GM04503 (cell line): ENCODE measurements at regions not wholly inside any gene's neighbourhood (a gene's known extent, or its start where the extent isn't known, plus 50 kb on each side); places are given as distances from the start of the nearest gene placed in this dataset.

Experiments
- DNase-seq: peaks from one replicate; pipeline ENCODE4 v3.0.0-alpha.2; 2012; ENCODE audit warnings: low read depth

DNA sequence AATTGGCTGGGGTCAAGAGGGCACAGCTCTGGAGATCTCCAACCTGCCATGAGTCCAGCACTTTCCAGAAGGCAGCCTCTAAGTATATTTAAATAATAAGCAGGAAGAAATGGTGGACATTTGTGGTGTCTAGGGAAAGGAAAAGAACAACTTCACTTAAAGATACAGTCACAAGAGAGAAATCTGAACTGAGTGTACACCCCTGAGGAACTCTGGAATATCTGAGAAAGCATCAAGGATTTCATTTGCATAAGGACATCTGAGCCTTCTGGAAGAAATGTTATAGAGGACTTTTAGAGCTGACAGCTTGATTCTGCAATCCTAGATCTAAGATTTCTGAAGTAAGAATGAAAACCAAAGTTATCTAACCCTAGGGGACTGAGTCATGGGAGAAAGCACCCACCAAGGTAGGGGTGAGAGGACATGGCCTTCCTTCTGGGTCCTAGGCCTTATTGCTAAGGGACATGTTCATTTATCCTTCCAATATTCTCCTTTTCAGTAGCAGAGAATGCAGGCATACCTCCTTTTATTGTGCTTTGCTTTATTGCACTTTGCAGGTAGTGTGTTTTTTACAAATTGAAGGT is 253.4 kb upstream of the SLC24A2 start:
- no peak for DNase-seq

GRCh38 chr9:20041697-20042081 is 252.9 kb upstream of the SLC24A2 start:
- no peak for DNase-seq

- DNase-seq = no peak
These were observed 252.3 kb upstream of the SLC24A2 start for GRCh38 chr9:20040991-20041696.

GRCh38 chr9:20037699-20038098 is 248.9 kb upstream of the SLC24A2 start:
- DNase-seq = no peak

DNA sequence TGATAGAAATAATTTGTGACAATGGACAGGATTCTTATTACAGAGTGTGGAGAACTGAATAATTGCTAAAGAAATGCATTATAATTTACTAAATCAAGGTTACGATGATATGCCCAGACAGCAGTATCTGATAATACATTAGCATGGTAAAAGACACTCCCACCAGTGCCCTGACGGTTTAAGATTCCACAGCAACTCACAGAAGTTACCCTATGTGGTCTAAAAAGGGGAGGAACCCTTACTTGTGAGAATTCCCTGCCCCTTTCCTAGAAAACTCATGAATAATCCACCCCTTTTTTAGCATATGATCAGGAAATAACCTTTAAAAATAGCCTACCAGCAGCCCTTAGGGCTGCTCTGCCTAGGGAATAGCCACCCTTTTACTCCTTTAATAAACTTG is 244.7 kb upstream of the SLC24A2 start:
- no peak for DNase-seq

- no peak for DNase-seq
These were observed 243.7 kb upstream of the SLC24A2 start for GRCh38 chr9:20032413-20033006.

GRCh38 chr9:20031836-20032235 is 243.0 kb upstream of the SLC24A2 start:
- no peak for DNase-seq

- no peak for DNase-seq
These were observed 241.8 kb upstream of the SLC24A2 start for GRCh38 chr9:20030671-20031070.

DNA sequence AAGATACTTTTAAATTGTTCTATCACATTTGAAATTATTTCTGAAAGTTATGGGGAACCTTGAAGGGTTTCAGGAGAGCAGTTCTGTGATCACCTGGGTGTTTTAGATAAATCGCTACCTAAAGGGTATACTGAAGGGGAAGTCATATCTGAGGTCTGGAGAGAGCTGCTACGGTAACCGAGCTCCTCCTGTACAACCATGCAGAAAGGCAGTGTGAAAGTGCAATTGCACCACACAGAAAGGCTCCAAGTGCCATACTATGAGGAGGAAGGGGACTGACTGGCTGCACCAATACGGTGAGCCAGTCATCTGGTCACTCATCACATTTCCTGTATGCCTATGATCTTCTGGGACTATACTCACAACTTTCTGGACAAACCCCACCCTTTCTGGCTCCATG is 241.4 kb upstream of the SLC24A2 start:
- no peak for DNase-seq

DNA sequence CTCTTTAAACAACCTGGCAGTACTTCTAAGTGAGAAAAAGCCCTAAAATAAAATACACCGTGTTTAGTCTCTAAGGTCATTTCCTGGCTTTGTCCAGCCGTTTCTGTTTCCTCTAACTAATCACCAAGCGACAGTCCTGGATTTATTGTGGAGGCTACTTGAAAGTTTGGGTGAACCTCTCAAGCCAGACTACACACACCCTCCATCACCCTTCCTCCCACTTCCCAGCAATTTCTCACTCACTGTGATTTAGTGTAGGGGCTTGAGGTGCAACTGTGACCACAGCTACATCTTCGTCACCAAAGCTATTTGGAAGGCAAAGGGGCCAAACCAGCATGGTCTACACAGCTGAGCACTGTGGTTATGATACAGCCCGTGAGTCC is 240.0 kb upstream of the SLC24A2 start:
- no peak for DNase-seq

DNA sequence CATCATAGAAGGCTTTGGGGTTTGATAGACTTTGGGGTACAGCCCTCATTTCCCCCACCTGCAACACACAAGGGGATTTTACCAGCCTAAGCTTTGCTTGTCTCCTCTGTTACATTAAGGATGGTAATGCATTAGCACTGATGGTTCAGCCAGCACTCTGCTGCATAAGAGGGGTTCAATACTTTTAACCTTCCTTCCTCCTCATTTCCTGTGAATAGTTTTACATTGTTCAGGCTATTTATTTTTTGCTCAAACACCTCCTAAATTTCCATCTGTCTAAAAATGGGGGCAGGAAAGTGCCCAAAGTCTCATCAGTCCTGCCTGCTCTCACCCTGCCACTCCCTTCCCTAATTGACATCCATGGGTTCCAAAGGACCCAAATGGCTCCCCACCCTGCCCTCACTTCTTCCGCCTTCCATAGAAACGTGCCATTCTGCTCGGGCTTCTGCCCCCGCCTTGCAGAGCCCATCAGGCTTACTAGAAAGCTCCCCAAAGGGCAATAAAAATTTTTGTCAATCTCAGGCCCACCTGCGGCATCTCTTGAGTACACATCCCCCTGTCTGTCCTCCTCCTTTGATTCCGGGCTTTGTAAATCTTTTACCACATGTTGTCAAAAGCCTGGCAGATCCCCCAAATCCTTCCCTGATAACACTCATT is 239.5 kb upstream of the SLC24A2 start:
- no peak for DNase-seq

DNA sequence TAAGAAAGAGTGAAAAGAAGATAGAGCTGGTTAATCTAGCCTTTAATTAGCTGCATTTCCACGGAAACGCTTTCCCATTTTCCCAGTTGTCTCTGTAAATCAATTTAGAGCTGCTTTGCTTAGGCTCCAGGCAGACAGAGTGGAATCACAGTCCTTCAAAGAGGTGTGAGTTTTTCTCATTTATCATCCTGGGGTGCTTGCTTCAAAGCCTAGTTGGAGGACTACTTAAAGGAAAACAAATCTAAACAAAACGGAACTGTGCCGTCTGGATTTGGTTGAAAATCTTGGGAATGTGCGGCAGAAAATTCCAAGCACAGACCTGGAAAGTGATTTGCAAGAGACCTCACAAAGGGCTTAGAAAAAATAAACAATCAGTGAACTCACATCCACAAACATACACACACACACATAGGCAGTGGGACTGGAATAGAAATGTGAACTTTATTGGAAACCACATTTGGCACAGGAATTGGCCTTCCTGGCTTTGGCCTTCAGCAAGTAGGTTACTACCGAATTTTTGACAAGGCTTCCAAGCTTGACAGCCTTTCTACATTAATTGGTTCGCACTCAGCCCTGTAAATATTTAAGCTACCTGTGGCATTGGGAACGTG is 235.2 kb upstream of the SLC24A2 start:
- DNase-seq = no peak

- no peak for DNase-seq
These were observed 234.5 kb upstream of the SLC24A2 start for GRCh38 chr9:20023210-20023905.

GRCh38 chr9:20022410-20022809 is 233.6 kb upstream of the SLC24A2 start:
- no peak for DNase-seq

DNA sequence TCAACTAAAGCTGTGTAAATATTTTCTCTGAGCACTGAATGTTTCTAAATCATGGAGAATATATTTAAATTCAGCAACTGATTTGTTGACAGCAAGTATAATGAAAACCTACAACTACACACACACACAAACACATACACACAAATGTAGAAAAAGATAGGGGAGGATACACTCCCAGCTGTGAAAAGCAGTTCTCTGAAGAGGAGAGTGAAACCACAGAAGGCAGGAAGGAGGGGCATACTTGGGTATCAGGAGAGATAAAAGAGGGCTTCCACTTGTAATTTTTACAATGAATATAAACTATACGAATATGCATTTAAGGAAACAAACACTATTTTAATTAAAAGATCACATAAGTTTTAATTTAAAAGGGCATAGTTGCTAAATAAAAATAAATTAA is 227.8 kb upstream of the SLC24A2 start:
- DNase-seq = no peak

GRCh38 chr9:20015427-20015931 is 226.6 kb upstream of the SLC24A2 start:
- no peak for DNase-seq

DNA sequence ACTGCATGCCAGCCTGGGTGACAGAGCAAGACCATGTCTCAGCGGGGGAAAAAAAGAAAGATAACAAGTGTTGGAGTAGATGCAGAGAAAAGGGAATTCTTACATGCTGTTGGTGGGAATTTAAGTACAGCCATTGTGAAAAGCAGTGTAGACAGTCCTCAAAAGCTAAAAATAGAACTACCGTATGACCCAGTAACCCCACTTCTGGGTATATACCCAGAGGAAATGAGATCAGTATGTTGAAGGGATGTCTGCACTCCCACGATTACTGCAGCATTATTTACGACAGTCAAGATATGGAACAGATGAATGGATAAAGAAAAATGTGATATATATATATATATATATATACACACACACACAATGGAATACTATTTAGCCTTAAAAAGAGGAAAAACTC is 225.3 kb upstream of the SLC24A2 start:
- no peak for DNase-seq

- no peak for DNase-seq
These were observed 223.4 kb upstream of the SLC24A2 start for GRCh38 chr9:20012232-20012631.

- no peak for DNase-seq
These were observed 220.8 kb upstream of the SLC24A2 start for GRCh38 chr9:20009606-20010005.

DNA sequence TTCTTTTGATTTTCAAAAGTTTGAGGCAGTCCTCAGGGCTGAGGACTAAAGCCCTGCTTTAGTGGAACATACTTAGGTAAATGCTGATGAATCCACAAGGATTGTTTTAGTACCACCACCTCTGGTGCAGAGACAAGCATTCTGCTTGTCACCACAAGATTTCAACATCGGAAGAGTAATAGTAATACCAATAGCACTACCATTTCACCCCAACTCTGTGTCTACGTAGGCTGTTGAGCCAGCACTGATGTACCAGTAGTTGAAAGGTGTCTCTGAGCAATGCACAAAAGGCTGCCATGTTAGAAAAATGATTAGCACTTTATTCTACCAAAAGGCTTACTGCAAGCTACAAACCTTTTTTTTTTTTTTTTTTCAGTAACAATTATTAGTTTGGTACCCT is 213.2 kb upstream of the SLC24A2 start:
- no peak for DNase-seq

DNA sequence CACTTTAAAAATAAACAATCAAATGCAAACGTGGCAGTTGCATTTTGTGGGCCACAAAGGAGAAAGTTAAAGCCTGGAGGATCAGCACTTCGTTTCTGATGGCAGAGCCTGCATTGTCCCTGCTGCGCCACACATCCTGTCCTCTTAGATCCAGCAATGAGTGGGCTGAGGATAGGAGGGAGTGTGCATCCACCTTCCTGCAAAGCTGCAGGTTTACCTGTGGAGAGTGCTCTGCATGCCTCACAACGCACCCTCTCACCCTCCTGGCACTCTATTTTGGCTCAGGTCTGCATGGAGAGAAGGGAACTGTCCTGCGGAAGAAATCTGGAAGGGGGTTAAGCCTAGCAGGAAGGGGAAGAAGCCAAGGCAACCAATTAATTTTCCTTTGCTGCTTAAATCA is 212.2 kb upstream of the SLC24A2 start:
- no peak for DNase-seq

- peak; percentile 37 for DNase-seq
These were observed 210.7 kb upstream of the SLC24A2 start for GRCh38 chr9:19999491-20000057.
